Dermis microvascular lymphatic vessel endothelial cell (primary cell): ENCODE measurements at regions not wholly inside any gene's neighbourhood (a gene's known extent, or its start where the extent isn't known, plus 50 kb on each side); places are given as distances from the start of the nearest gene placed in this dataset.
"Not testable (repeated sequence)": the region's sequence is repeated elsewhere in the genome, so short reads cannot be mapped to it uniquely, and the experiment has no call there.

ENCODE experiments used
- DNase-seq, 2 donors: peaks; one replicate each; pipeline versions ENCODE4 v3.0.0 to v3.0.0-alpha.2; 2010; ENCODE audit warnings: low read depth in 2 of 2

- no peak for DNase-seq
Observed at GRCh38 chr4:169342906-169343564, 72.3 kb upstream of the SH3RF1 start.

- DNase-seq, result no peak
Observed at GRCh38 chr4:169342159-169342860, 71.6 kb upstream of the SH3RF1 start.

- DNase-seq, result no peak
Observed at GRCh38 chr4:169341490-169341889, 70.7 kb upstream of the SH3RF1 start.

DNA sequence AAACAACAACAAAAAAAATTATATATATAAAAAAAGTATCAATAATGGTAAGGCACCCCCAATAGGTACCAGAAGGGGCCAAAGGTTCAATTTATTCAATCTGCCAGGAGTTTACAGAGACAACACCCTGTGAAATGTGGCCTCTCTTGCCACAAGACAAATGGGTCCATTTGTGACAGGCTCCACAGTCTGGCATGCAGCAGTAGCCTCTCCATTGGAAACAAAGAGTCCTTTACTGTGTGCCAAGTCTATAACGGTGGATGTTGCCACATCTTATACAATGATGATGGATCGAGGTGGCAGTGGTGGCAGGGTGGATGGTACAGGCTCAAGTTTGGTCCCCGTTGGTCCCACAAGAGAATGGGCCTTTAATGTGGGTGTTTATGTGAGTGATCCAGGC is 70.1 kb upstream of the SH3RF1 start:
- no peak for DNase-seq

DNA sequence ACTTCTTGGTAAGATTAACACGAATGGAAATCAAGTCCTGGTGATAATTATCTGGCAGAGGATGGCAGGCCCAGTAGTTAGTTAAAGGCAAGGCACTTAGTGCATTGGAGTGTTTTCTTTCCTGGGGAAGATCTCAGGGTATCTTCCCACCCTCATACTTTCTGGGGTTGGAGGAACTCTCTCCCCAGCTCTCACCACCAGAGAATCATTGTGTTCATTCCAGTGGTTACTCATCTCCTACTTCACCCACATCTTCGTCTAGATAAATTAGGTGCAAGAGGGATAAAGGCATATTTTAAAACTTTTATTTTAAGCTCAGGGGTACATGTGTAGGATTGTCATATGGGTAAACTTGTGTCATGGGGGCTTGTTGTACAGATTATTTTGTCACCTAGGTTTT is 67.5 kb upstream of the SH3RF1 start:
- no peak for DNase-seq

DNA sequence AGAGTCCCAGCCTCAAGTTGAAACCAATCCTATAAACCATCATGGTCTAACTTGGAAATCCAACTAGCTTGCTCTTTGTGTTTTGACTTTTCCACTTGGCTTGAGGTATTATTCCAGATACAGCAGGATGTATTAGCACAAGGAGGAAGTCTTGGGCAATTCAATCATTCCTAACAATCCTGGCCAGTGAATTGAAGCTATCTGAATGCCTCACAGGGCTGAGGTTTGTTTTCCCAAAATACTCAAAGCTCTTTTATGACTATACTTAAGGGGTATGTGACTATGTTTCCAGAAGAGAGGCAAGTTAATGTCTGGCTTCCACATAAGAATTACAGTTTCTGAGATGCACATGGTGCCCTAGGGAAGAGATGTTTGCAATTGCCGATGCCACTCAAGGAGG is 66.8 kb upstream of the SH3RF1 start:
- DNase-seq, result no peak

GRCh38 chr4:169335331-169335730 is 64.6 kb upstream of the SH3RF1 start:
- no peak for DNase-seq

DNA sequence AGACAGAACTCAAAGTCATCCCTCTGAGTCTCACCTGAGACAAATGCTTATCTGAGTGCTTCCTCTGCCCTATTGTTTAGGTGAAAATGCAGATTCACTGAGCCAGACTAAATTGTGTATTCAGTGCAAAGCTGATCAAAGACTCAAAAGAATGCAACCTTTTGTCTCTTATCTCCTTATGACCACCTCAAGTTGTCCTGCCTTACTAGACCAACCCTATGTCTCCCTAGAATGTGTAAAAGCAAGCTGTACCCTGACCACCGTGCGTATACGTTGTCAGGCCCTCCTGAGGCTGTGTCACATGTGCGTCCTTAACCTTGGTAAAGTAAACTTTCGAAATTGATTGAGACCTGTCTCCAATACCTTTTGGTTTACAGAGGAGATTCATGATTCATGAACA is 63.6 kb upstream of the SH3RF1 start:
- no peak for DNase-seq

DNA sequence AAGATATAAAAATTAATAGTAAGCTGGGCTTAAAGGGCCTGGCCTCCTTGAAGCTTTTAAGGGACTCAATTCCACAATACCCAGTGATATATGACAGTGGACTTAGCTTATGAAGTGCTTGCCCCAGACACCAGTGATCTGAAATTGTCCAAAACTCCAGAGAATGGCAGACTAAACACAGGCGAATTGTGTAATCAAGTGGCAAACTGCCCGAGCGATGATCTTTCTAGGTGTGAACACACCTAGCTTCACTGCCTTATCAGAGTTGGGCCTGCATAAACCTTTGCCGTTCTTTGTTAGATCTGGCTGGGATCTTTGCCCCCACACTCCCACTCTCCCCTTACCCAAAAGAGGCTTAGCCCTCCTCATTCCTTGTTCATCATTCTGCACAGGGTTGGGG is 62.5 kb upstream of the SH3RF1 start:
- DNase-seq, result no peak

- peak in 1 of 2 donors; percentile 49 for DNase-seq
Observed at GRCh38 chr4:169332583-169332982, 61.8 kb upstream of the SH3RF1 start.

GRCh38 chr4:169330811-169331210 is 60.1 kb upstream of the SH3RF1 start:
- DNase-seq, result no peak

DNA sequence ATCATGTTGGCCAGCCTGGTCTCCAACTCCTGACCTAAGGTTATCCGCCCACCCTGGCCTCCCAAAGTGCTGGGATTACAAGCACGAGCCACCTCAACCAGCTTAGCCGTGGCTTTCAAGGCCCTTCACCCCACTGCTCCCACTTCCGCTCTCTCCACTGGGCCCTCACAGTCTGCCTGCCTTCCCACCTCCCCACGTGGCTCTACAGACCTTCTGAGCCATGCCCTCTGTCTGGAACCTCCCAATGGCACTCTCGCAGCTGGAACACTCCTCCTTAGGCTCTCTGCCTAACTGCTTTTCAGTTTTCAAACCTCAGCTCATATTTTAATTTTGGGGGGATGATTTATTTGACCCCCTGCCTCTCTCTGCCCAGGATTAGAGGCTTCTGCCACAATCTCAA is 59.3 kb upstream of the SH3RF1 start:
- no peak for DNase-seq

DNA sequence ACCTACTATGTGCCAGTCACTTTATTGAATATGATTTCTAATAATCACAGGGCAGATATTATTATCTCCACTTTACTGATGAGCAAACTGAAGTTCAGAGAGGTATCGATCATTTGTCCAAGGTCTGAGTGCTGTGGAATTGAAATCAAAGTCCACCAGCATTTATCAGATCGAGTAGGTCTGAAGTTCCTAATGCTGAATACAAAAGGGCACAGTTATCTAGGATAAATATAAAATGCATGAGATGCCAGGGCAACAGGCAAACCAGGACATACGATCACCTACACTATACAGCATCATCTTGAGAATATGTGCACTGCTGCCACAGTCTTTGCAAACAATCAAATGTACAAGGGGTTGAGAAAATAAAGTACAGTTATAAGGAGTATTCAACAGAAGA is 57.2 kb upstream of the SH3RF1 start:
- DNase-seq, result no peak

DNA sequence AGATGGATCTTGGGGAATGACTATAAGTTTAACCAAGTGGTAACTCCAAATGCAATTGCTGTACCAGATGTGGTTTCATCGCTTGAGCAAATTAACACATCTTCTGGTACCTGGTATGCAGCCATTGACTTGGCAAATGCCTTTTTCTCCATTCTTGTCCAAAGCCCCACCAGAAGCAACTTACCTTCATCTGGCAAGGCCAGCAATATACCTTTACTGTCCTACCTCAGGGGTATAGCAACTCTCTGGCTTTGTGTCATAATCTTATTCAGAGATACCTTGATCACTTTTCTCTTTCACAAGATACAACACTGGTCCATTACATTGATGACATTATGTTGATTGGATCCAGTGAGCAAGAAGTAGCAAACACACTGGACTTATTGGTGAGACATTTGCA is 53.2 kb upstream of the SH3RF1 start:
- not testable (repeated sequence) for DNase-seq

DNA sequence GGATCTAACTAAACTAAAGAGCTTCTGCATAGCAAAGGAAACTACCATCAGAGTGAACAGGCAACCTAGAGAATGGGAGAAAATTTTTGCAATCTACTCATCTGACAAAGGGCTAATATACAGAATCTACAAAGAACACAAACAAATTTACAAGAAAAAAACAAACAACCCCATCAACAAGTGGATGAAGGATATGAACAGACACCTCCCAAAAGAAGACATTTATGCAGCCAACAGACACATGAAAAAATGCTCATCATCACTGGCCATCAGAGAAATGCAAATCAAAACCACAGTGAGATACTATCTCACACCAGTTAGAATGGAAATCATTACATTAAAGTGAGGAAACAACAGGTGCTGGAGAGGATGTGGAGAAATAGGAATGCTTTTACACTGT is 52.1 kb upstream of the SH3RF1 start:
- not testable (repeated sequence) for DNase-seq
